NCI-H146 treated with DMSO at 0.1 percent for 48 hours (cell line): ENCODE measurements at regions not wholly inside any gene's neighbourhood (a gene's known extent, or its start where the extent isn't known, plus 50 kb on each side); places are given as distances from the start of the nearest gene placed in this dataset.
"Not testable (repeated sequence)": the region's sequence is repeated elsewhere in the genome, so short reads cannot be mapped to it uniquely, and the experiment has no call there.

ENCODE experiments used
- DNase-seq: peaks from one replicate; lab custom pipeline; 2025; ENCODE audit not compliant: unreplicated experiment; lab: John Stamatoyannopoulos, UW

DNA sequence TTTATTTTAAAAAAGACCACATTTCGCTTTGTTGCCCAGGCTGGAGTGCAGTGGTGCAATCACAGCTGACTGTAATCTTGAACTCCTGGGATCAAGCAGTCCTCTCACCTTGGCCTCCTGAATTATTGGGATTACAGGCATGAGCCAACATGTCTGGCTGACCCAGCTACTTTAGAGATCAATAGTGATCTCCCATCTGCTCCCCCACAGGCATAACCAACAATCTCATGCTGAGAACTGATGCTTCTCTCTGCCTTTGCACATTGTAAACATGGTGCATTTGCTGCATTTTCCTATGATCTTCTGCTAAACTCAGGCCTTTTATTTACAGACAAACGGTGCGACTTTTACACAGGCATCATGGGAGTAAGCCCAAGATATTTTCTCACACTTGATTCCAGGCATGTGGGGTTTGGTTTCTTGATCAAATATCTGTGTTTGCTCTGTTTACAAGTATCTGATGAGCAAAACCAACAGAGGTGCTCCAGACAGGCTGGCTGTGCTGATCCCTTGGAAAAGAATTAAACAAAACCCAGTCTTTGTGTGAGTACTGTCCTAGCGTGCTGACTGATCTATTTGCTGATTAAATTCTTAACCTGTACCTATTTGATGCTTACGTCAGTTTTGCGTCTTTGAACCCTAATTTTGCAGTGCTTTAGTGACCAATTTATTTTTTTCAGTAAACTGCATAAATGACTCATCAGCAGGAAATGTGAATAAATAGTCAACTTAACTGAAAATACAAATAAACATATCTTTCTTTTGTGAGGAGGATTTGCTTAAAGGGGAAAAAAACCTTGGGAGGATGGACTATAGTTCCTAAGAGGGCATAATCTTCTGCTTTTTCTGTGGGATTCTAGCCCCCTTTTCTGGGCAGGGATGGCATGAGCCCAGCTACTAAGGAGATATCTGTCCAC lies 191.7 kb upstream of the NR3C1 start:
- DNase-seq = peak; percentile 62

DNA sequence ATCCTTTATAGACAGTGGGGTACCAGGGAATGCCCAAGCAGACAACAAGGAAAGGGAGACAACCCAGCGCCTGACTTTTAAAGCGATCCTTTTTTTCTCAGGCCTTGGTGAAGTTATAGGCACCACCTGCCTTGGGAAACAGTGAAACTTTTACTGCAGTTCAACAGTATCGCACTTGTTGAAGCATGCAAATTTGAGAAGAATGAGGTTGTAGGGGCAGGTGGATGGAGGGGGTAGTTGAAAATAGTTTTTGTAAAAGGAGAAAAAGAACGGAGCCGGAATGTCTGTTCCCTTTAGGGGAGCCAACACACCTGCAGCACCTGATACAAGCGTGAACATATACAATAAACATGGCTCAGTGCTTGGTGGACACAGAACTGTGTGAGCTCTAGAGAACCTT lies 190.2 kb upstream of the NR3C1 start:
- no peak for DNase-seq

DNA sequence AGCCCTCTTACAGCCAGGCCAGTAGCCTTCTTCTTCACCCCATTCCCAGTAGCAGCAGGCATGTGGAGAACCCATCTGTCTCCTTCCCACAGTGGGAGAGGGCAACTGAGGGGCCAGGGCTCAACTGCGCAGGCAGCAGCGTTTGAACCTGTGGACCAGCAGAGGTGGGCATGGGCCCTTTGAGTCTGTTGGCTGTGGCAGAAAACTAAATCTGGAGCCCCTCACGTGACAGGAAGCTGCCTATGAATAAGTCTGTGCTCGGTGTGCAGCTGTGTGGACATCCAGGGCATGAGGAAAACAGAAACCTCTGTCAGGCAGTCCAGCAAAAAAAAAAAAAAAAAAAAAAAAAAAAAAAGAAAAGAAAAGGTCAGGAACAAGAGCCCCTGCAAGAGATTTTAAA lies 189.2 kb upstream of the NR3C1 start:
- no peak for DNase-seq

GRCh38 chr5:143588933-143589662 lies 185.6 kb upstream of the NR3C1 start:
- no peak for DNase-seq

DNA sequence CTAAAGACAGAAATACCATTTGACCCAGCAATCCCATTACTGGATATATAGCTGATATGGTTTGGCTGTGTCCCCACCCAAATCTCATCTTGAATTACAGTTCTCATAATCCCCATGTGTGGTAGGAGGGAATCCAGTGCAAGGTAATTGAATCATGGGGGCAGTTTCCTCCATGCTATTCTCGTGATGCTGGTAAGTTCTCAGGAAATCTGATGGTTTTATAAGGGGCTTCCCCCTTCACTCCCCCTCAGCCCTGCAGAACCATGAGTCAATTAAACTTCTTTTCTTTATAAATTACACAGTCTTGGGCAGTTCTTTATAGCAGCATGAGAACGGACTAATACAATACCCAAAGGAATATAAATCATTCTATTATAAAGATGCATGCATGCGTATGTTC lies 184.6 kb upstream of the NR3C1 start:
- not testable (repeated sequence) for DNase-seq

DNA sequence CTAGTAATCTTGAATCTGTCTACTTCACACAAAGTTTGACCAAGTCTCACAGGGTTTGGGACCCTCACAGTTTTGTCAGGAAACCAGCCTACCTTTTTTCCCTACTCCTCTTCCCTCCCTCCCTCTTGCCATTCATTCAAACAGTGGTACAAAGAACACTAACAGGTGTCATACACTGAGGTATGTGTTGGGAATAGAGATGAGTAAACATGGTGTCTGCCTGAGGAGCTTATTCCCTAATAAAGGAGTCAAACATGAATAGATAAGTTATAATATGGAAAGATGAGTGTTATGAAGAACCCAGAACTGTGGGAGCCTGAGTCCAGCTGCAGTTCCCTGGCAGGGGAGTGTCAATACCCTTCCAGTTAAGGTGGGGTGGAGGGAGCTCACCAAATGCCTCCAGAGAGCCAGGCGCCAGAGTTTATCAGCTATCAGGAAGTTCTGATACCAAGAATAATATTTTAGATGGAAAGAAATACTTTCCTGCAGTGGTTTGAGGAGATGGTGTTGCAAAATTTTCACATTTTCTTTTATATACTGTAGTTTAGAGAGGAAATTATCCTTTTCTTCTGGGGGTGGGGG lies 183.4 kb upstream of the NR3C1 start:
- DNase-seq = peak; percentile 9

DNA sequence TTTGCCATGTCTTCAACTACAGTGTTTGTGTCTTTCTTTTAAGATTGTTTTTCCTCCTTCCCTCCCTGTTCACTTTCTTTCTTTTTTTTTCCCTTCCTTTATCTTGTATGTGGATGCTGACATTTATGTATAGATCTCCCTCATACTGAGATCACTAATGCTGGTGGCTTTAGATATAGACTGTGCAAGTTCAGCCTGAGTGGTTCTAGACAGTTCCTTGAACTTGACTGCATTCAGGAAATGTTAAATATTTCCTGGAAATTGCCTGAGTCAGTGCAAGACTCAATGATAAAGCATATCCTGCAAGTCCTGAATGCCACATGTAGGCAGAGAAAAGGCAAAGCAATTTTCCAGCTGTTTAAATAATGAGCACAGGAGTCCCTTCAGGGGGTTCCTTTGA lies 182.5 kb upstream of the NR3C1 start:
- DNase-seq = peak; percentile 38

- no peak for DNase-seq
Measured at GRCh38 chr5:143583409-143583808, 179.9 kb upstream of the NR3C1 start.

DNA sequence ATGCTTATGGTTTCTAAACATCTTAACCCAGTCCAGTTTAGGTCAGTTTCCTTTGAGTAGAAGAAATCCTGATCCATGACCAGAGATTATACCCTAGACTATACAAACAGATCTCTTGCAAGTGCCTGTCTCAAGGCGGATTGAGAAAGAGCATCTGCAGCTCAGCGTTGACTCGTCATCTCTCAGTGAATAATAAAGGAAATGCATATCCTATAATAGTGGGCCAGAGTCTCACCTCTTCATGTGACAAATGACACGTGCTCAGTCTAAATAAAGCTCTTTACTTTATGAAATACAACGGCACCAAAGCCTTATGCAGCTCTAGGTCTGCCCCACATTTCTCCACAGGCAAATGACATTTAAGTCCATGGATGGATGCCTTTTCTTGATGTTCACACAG lies 179.4 kb upstream of the NR3C1 start:
- DNase-seq = no peak

DNA sequence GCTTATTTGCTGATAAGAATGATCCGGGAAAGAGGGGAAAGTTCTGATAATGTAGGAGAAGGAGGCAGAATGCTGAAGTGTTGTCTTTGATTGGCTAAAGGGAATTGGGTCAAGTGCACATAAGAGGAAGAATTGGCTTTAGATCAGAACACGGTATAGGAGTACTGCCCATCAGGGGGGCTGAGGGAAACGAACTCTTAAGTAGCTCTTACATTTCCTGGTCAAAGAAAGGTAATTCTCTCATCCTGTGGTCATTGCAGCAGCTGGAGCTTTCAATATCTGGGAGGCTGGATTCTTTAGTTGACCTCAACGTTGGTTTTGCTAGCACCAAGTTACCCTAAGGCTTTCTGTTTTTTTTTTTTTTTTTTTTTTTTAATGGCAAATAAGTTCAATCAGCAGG lies 178.7 kb upstream of the NR3C1 start:
- no peak for DNase-seq

DNA sequence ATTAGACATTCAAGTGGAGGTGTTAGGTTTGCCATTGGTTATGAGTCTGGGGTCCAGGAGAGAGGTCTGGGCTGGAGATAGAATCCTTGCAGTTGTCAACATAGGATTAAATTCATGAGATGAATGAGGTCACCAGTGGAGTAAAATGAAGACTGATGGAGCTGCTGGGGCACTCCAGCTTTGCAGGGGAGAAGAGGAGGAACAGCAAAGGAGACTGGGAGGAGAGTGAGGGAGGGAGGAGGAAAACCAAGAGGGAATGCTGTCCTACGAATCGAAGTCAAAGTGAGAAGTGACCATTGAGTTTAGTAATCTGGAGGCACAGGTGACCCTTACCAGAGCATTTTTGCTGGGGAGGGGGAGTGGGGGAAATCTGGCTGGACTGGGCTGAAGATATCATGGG lies 178.2 kb upstream of the NR3C1 start:
- no peak for DNase-seq

DNA sequence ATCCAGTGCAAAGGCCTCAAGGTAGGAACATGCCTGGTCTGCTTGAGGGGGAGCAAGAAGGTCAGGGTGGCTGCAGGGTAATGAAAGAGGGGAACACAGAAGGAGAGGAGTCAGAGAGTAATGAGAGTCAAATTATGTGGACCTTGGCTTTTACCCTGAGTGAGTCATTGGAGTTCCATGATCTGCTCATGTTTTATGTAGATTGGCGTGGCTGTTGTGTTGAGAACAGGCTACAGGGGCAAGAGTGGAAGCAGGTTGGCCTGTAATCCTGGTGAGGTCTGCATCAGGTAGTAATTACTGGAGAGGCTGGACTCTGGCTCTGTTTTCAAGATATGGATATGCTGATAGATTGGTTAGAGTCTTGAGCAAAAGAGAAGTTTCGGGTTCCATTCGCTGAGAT lies 177.7 kb upstream of the NR3C1 start:
- no peak for DNase-seq

DNA sequence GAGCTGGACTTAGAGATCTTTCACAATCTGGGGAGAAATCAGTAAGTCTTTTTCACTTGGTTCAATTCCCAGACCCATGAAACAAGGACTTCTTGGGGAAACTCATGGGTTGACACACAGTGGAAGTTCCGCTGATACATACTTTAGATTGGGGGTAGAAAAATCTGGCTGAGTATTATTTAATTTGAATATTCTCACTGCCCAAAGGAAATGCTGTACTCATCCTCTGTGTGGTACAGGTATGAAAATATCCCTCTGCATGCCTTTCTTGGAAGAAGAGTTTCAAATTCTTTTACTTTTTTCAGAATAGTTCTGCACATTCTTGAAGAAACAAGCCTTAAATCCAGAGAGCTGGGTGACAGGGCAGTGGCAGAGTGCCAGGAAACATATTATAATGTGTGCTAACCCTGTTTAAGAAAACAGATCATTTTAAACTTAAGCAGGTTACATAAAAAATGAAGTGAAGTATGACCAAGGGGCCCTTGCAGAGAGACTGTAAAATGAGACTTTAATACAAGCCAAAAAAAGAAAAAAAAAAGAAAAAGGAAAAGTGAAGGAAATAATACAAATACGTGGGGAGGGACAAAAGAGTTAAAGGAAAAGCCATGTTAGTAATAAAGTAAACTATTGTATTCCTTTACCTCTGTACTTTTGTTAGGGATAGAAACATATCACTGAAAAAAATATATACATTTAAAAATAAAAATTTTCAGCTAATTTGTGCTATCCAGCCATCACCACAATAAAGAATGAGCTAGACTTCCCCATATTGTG lies 173.4 kb upstream of the NR3C1 start:
- DNase-seq = no peak

DNA sequence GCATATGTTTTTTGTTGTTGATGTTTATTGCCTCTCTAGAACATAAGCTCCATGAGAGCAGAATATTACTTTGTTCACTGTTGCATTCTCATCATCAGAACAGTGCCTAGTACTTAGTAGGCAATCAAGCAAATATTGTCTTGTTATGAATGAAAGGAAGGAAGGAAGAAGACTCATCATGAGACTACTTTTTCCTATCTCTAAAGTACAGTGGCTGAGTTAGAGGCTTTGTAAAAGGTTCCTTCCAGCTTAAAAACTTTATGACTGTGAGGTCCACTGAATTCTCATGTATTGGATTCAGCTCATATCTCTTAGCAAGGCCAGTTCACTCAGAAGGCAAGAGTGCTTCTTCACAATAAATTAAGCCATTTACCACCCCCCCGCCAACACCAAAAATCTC lies 171.8 kb upstream of the NR3C1 start:
- DNase-seq = no peak

GRCh38 chr5:143574236-143574635 lies 170.8 kb upstream of the NR3C1 start:
- DNase-seq = no peak

GRCh38 chr5:143573568-143574170 lies 170.2 kb upstream of the NR3C1 start:
- no peak for DNase-seq

GRCh38 chr5:143572671-143573070 lies 169.2 kb upstream of the NR3C1 start:
- no peak for DNase-seq

DNA sequence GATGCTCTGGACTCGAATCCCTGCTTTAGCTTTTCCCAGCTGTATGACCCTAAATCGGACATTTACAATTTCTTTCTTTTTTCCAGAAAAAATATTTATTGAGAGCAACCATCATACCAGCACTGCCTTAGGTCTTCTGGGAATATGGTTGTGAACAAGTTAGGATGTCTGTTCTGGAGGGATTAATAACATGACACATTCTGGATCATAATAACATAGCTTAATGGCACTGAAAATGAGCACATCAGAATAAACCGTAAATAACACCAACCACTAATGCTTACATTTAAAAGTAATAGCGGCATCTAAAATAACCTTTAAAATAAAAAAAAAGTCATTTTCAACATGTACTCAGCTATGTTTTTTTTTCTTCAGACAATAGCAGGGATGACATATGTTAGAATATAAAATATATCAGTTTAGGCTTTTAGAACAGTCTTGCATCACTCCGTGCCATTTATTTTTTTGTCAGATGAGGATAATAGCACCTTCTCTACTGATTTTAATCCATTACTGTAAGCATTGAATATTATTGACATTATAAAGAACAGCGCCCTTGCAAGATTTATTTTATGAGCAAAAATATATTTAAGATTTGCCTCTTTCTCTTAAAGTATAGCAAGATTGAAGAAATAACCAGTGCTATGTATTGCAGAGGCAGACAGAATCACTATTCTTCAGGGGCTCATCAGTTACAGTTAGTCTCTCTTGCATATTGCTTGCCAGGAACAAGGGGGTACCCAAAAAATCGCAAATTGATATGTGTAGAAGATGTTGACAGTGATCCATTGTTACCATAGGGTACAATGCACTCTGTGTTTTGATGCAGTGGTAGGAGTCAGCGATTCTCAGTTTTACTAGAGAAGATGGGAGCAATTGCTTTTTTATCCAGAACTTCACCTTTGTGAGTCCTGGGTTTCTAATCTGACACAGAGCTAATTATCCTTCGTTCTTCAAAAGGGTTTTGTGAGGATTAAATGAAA lies 168.4 kb upstream of the NR3C1 start:
- DNase-seq = no peak

GRCh38 chr5:143570989-143571388 lies 167.5 kb upstream of the NR3C1 start:
- DNase-seq = no peak
